DOHH2 (cell line): ENCODE measurements at regions not wholly inside any gene's neighbourhood (a gene's known extent, or its start where the extent isn't known, plus 50 kb on each side); places are given as distances from the start of the nearest gene placed in this dataset.

Experiments used
- EZH2phosphoT487 ChIP-seq: fragments of 200-600 bp; sonication (generic); IDR thresholded peaks from 2 replicates; pipeline ENCODE4 v1.6.1; 2017; ENCODE audit warnings: borderline replicate concordance, mild to moderate bottlenecking, antibody characterized with exemption, low read length, moderate library complexity, mixed read lengths
- TF ChIP-seq, protein P1 (sequence below): fragments of 200-600 bp; sonication (generic); IDR thresholded peaks from one replicate; pipeline ENCODE4 v1.5.1; 2014; ENCODE audit warnings: antibody characterized with exemption, mild to moderate bottlenecking, low read depth, low read length; ENCODE audit not compliant: poor library complexity, severe bottlenecking

DNA sequence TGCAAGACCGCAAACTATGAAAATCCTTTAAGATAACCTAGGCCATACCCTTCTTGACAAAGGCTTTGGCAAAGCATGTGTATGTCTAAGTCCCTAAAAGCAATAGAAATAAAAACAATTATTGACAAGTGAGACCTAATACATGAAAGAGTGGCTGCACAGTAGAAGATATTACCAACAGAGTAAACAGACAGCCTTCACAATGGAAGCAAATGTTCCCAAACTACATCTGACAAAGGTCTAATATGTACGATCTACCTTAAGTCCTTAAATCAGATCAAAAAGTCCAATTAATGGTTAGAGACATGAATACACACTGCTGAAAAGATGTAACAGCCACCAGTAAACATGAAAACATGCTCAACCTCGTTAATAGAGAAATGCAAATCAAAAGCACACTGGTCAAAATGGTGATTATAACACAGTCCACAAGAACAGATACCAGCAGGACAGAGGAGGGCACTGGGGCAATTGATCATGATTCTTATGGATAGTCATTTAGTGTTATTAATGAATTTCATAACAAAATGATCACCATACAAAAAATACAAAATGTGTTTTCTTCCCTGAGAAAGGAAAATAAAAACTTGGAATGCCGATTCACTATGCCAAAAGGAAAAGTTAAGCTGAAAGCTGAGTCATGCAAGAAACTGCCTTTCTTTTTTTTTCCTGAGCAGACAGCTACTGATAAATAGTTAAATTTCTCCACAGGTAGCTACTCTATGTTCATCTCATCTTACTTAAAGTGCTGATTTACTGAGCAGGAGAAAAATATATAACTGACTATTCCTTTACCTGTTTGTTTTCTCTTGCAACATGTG is 102.6 kb upstream of the VPREB1 start:
- TF ChIP-seq, protein P1, sequence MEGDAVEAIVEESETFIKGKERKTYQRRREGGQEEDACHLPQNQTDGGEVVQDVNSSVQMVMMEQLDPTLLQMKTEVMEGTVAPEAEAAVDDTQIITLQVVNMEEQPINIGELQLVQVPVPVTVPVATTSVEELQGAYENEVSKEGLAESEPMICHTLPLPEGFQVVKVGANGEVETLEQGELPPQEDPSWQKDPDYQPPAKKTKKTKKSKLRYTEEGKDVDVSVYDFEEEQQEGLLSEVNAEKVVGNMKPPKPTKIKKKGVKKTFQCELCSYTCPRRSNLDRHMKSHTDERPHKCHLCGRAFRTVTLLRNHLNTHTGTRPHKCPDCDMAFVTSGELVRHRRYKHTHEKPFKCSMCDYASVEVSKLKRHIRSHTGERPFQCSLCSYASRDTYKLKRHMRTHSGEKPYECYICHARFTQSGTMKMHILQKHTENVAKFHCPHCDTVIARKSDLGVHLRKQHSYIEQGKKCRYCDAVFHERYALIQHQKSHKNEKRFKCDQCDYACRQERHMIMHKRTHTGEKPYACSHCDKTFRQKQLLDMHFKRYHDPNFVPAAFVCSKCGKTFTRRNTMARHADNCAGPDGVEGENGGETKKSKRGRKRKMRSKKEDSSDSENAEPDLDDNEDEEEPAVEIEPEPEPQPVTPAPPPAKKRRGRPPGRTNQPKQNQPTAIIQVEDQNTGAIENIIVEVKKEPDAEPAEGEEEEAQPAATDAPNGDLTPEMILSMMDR = no peak
- TF ChIP-seq EZH2phosphoT487 = no peak
